DOHH2 (cell line): ENCODE measurements at regions not wholly inside any gene's neighbourhood (a gene's known extent, or its start where the extent isn't known, plus 50 kb on each side); places are given as distances from the start of the nearest gene placed in this dataset.

Experiments
- H3F3A ChIP-seq: fragments of 200-600 bp; sonication (generic), shearing (Covaris generic); 2 replicates; pipeline ENCODE4 v1.6.0; 2016; ENCODE audit warnings: antibody characterized with exemption, mild to moderate bottlenecking; ENCODE audit not compliant: control insufficient read depth, insufficient read depth
- H3K27ac ChIP-seq: fragments of 200-600 bp; sonication (generic); 2 replicates; pipeline ENCODE4 v1.5.1; 2014; ENCODE audit warnings: low read depth, mild to moderate bottlenecking, low read length, moderate library complexity
- H3K27me3 ChIP-seq: fragments of 200-600 bp; sonication (generic); 2 replicates; pipeline ENCODE4 v1.6.1; 2014; ENCODE audit warnings: mild to moderate bottlenecking, low read length, mixed read lengths; ENCODE audit not compliant: control insufficient read depth
- H3K36me3 ChIP-seq: fragments of 200-600 bp; sonication (generic); 2 replicates; pipeline ENCODE4 v1.6.1; 2014; ENCODE audit warnings: mild to moderate bottlenecking, low read length, moderate library complexity, mixed read lengths; ENCODE audit not compliant: control insufficient read depth
- H3K4me1 ChIP-seq: fragments of 200-600 bp; sonication (generic); 2 replicates; pipeline ENCODE4 v1.6.1; 2014; ENCODE audit warnings: mild to moderate bottlenecking, low read length, mixed read lengths; ENCODE audit not compliant: control insufficient read depth
- H3K4me2 ChIP-seq: fragments of 200-600 bp; sonication (generic); 2 replicates; pipeline ENCODE4 v1.6.0; 2014; ENCODE audit warnings: mild to moderate bottlenecking, low read length, moderate library complexity
- H3K4me3 ChIP-seq: fragments of 200-600 bp; sonication (generic); 2 replicates; pipeline ENCODE4 v1.5.1; 2014; ENCODE audit warnings: mild to moderate bottlenecking, low read length, mixed read lengths
- H3K79me2 ChIP-seq: fragments of 200-600 bp; sonication (generic); 2 replicates; pipeline ENCODE4 v1.6.1; 2014; ENCODE audit warnings: mild to moderate bottlenecking, low read length, mixed read lengths; ENCODE audit not compliant: control insufficient read depth
- H3K9me2 ChIP-seq: fragments of 200-600 bp; sonication (generic); replicated peaks from 2 replicates; pipeline ENCODE4 v1.6.1; 2014; ENCODE audit warnings: mild to moderate bottlenecking, low read length, mixed read lengths; ENCODE audit not compliant: control insufficient read depth
- H3K9me3 ChIP-seq: fragments of 200-600 bp; sonication (generic); 2 replicates; pipeline ENCODE4 v1.6.1; 2014; ENCODE audit warnings: antibody characterized with exemption, low read length, mixed read lengths; ENCODE audit not compliant: control insufficient read depth, insufficient read depth
- H4K20me1 ChIP-seq: fragments of 200-600 bp; sonication (generic); 2 replicates; pipeline ENCODE4 v1.6.0; 2014; ENCODE audit warnings: low read depth, mild to moderate bottlenecking, antibody characterized with exemption, low read length, moderate library complexity; ENCODE audit not compliant: control insufficient read depth, insufficient read depth
- CTCF ChIP-seq: fragments of 200-600 bp; sonication (generic); IDR thresholded peaks from one replicate; pipeline ENCODE4 v1.5.1; 2014; ENCODE audit warnings: antibody characterized with exemption, mild to moderate bottlenecking, low read depth, low read length; ENCODE audit not compliant: poor library complexity, severe bottlenecking
- EZH2phosphoT487 ChIP-seq: fragments of 200-600 bp; sonication (generic); IDR thresholded peaks from 2 replicates; pipeline ENCODE4 v1.6.1; 2017; ENCODE audit warnings: borderline replicate concordance, mild to moderate bottlenecking, antibody characterized with exemption, low read length, moderate library complexity, mixed read lengths

GRCh38 chr6:43900560-43900915, 130.5 kb downstream of the VEGFA start:
- Histone ChIP-seq H3K79me2 (no peaks in the 10 kb centered on the region), H3K4me2 (no peak overlapping the region), H4K20me1 (no peaks in the 10 kb centered on the region), H3K27me3 (0 out of 2 replicates have a peak, but pooled peaks cover 3% of the 10 kb centered on the region), H3K9me2 (no peaks in the 10 kb centered on the region), H3K27ac (no peak overlapping the region), H3K4me3 (no peak overlapping the region), H3K9me3 (no peaks in the 10 kb centered on the region), H3K36me3 (no peaks in the 10 kb centered on the region), H3K4me1 (no peaks in the 10 kb centered on the region), H3F3A (no peaks in the 10 kb centered on the region)
- TF ChIP-seq CTCF: no peak
- TF ChIP-seq EZH2phosphoT487: no peak

- Histone ChIP-seq H4K20me1 (no peaks in the 10 kb centered on the region), H3K27me3 (0 out of 2 replicates have a peak, but pooled peaks cover 3% of the 10 kb centered on the region), H3F3A (no peaks in the 10 kb centered on the region), H3K27ac (no peak overlapping the region), H3K4me1 (no peaks in the 10 kb centered on the region), H3K9me2 (no peaks in the 10 kb centered on the region), H3K79me2 (no peaks in the 10 kb centered on the region), H3K9me3 (no peaks in the 10 kb centered on the region), H3K4me2 (no peak overlapping the region), H3K36me3 (no peaks in the 10 kb centered on the region), H3K4me3 (no peak overlapping the region)
- TF ChIP-seq EZH2phosphoT487: no peak
- TF ChIP-seq CTCF: no peak
These were observed 129.8 kb downstream of the VEGFA start for GRCh38 chr6:43899830-43900229.

GRCh38 chr6:43898358-43899131, 128.5 kb downstream of the VEGFA start:
- Histone ChIP-seq H3F3A (no peaks in the 10 kb centered on the region), H3K4me2 (no peak overlapping the region), H4K20me1 (no peaks in the 10 kb centered on the region), H3K79me2 (no peaks in the 10 kb centered on the region), H3K36me3 (no peaks in the 10 kb centered on the region), H3K27ac (no peak overlapping the region), H3K4me3 (no peak overlapping the region), H3K27me3 (peaks cover 11% of the 10 kb centered on the region; the same call in 1 of the 2 replicates), H3K9me2 (no peaks in the 10 kb centered on the region), H3K9me3 (no peaks in the 10 kb centered on the region), H3K4me1 (no peaks in the 10 kb centered on the region)
- TF ChIP-seq EZH2phosphoT487: no peak
- TF ChIP-seq CTCF: no peak
